Kidney (tissue), 13 donors: ENCODE measurements at regions not wholly inside any gene's neighbourhood (a gene's known extent, or its start where the extent isn't known, plus 50 kb on each side); places are given as distances from the start of the nearest gene placed in this dataset.

ENCODE experiments used
- DNase-seq, 5 donors: peaks; one replicate each; pipeline ENCODE4 v3.0.0-alpha.2; 2013 to 2020
- FAIRE-seq: peaks from 2 replicates; lab custom pipeline; 2012; peaks lifted over from hg19 to GRCh38; lab: Jason Lieb, UNC
- H3K27ac ChIP-seq, 2 donors: one replicate each; pipeline ENCODE4 v1.7.0; 2013; ENCODE audit warnings: low read depth in 2 of 2, low read length in 2 of 2, inconsistent platforms in 1 of 2
- H3K27me3 ChIP-seq: one replicate; pipeline ENCODE4 v1.7.1; 2013; ENCODE audit warnings: low read length, inconsistent platforms; ENCODE audit not compliant: control insufficient read depth, insufficient read depth
- H3K36me3 ChIP-seq, 3 donors: one replicate each; pipeline versions ENCODE4 v1.7.0 to v1.7.1; 2013; ENCODE audit warnings: low read length in 3 of 3, control low read depth in 1 of 3, inconsistent platforms in 1 of 3; ENCODE audit not compliant: insufficient read depth in 3 of 3, control insufficient read depth in 2 of 3
- H3K4me1 ChIP-seq, 3 donors: one replicate each; pipeline versions ENCODE4 v1.7.0 to v1.7.1; 2013; ENCODE audit warnings: low read length in 3 of 3, inconsistent platforms in 1 of 3, low read depth in 1 of 3; ENCODE audit not compliant: control insufficient read depth in 2 of 3, insufficient read depth in 2 of 3
- H3K4me3 ChIP-seq, 3 donors: one replicate each; pipeline versions ENCODE4 v1.7.0 to v1.8.1; 2013; ENCODE audit warnings: low read length in 3 of 3, control low read depth in 1 of 3, inconsistent platforms in 1 of 3
- H3K9ac ChIP-seq, 3 donors: one replicate each; pipeline versions ENCODE4 v1.7.0 to v1.7.1; 2013; ENCODE audit warnings: low read length in 3 of 3, control low read depth in 1 of 3, inconsistent platforms in 1 of 3
- H3K9me3 ChIP-seq, 3 donors: one replicate each; pipeline versions ENCODE4 v1.7.0 to v1.7.1; 2013; ENCODE audit warnings: low read length in 3 of 3, control low read depth in 1 of 3, inconsistent platforms in 1 of 3; ENCODE audit not compliant: control insufficient read depth in 2 of 3, insufficient read depth in 1 of 3
- intact Hi-C: fragments of 100-400 bp; cut with DNase I; formaldehyde crosslinking; loops from one replicate; pipeline ENCODE4 v1.11.1; 2022
- TF ChIP-seq, protein P1 (sequence below): IDR thresholded peaks from 3 replicates; pipeline ENCODE4 v1.5.1; 2012; ENCODE audit warnings: mild to moderate bottlenecking, moderate library complexity, borderline replicate concordance; ENCODE audit not compliant: insufficient read depth; ENCODE audit errors: extremely low read depth
- donor health status: control.
- donor health status: control.
- donor health status: control.
- donor health status: control.
- donor health status: control.
- donor health status: DM: yes; HTN: yes; CAD: no.
- donor health status: Normal renal cell carcinoma (clear cell type).

DNA sequence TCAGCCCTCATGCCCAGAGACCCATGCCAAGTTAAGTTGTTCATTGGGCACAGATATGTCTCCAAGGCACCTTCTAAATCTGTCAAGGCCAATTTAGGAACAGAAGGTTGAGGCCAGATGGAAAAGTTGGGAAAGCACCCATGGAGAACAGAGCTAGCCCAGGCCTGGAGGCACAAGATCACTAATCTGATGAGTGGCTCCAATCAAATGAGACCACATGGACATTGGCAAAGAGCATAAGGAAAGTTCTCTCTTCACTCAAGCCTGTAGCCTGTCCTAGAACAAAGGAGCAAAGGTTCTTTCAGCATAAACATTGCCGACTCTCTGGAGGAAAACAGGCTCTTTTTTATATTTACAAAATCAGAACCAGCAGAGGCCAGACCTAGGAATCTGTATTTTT lies 154.8 kb downstream of the RNF152 start:
- peaks cover 6 to 76% (median 29%) of the 10 kb centered on the region in 3 donors for H3K4me1 ChIP-seq
- no peaks in the 10 kb centered on the region for H3K9me3 ChIP-seq
- no peak overlapping the region for H3K4me3 ChIP-seq
- FAIRE-seq (no peak), DNase-seq (no peak)
- intact Hi-C loops = no loop called here
- H3K27ac ChIP-seq = peak overlapping the region; percentile 88 to 91
- no peaks in the 10 kb centered on the region for H3K36me3 ChIP-seq
- no peaks in the 10 kb centered on the region for H3K27me3 ChIP-seq
- H3K9ac ChIP-seq = peak overlapping the region in 1 of 3 donors; percentile 32
- TF ChIP-seq, protein P1, sequence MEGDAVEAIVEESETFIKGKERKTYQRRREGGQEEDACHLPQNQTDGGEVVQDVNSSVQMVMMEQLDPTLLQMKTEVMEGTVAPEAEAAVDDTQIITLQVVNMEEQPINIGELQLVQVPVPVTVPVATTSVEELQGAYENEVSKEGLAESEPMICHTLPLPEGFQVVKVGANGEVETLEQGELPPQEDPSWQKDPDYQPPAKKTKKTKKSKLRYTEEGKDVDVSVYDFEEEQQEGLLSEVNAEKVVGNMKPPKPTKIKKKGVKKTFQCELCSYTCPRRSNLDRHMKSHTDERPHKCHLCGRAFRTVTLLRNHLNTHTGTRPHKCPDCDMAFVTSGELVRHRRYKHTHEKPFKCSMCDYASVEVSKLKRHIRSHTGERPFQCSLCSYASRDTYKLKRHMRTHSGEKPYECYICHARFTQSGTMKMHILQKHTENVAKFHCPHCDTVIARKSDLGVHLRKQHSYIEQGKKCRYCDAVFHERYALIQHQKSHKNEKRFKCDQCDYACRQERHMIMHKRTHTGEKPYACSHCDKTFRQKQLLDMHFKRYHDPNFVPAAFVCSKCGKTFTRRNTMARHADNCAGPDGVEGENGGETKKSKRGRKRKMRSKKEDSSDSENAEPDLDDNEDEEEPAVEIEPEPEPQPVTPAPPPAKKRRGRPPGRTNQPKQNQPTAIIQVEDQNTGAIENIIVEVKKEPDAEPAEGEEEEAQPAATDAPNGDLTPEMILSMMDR = no peak

DNA sequence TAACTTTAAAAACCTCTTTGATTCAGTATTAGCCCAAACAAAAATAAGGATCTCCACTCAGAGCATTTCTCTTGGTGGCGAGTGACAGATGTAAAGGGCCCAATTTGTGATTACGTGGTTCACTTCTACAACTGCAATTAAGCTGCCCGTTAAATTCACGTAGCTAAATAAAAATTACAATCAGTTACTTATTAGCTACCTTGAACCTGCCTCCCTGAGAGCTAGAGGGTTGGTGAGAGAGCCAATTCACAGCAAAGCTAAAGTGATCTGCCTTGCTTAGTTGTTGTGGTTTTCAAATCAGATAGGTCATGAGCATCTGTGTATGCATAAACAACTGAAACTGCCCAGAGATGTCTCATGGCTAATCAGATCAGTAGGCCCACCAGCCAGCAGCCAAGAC lies 156.7 kb downstream of the RNF152 start:
- H3K27me3 ChIP-seq = no peaks in the 10 kb centered on the region
- no peaks in the 10 kb centered on the region for H3K9me3 ChIP-seq
- FAIRE-seq = no peak
- peak overlapping the region in 1 of 3 donors; percentile 5 for H3K9ac ChIP-seq
- H3K36me3 ChIP-seq = no peaks in the 10 kb centered on the region
- TF ChIP-seq, protein P1 = no peak
- H3K4me3 ChIP-seq = peak overlapping the region in 2 of 3 donors; percentile 7 to 9
- intact Hi-C loops = no loop called here
- H3K4me1 ChIP-seq = peaks cover 6 to 68% (median 27%) of the 10 kb centered on the region in 3 donors
- H3K27ac ChIP-seq = peak overlapping the region; percentile 85 to 91
- DNase-seq = peak in 2 of 5 donors; percentile 38

DNA sequence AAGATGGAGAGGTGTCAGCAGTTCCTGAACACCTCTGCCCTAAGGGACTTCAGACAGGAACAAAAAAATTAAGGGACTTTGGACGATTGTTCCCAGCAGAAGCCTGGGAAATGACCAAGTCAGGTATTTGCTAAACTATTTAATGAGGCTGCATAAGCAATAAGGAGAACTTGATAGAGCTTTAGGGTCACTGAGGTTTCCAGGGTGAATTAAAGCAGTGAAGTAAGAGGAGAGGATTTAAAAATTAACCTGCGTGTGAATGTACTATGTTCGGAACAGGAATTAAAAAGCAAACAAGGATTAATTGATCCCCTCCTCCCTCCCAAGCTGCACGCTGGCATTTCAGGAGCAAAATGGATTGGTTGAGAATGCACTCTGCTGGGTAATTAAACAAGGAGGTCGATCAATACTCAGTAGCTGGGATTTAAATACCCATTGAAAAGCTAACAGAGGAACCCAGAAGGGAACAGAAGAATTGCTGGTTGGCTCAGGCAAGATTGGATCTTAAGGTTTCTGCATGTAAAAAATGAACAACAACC lies 157.2 kb downstream of the RNF152 start:
- peak overlapping the region in 2 of 3 donors; percentile 7 to 9 for H3K4me3 ChIP-seq
- no peaks in the 10 kb centered on the region for H3K27me3 ChIP-seq
- TF ChIP-seq, protein P1 = no peak
- peaks cover 6 to 68% (median 27%) of the 10 kb centered on the region in 3 donors for H3K4me1 ChIP-seq
- no peaks in the 10 kb centered on the region for H3K9me3 ChIP-seq
- FAIRE-seq (peak; percentile 93), DNase-seq (peak in 2 of 5 donors; percentile 44 to 57)
- peak overlapping the region; percentile 85 to 91 for H3K27ac ChIP-seq
- peak overlapping the region in 1 of 3 donors; percentile 5 for H3K9ac ChIP-seq
- H3K36me3 ChIP-seq = no peaks in the 10 kb centered on the region
- intact Hi-C loops = no loop called here

DNA sequence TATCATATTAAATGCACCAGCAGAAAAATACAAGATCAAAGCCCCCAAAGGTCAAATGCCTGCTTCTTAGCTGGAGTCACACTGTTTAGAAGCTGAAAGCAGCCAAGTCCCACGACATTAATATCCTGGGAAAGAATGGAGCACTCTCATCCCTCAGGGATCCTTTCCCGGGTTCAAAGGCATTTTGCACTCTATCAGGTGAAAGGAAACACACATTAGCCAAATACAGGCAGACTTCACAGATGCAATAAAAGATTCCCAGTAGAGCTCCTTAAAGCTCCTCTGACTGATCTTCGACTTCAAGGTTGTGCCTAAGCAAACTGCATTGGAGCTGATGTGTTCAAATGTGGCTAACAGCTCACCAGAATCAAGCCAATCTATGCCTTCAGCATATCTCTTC lies 158.4 kb downstream of the RNF152 start:
- intact Hi-C loops = no loop called here
- peak overlapping the region in 1 of 3 donors; percentile 29 for H3K4me3 ChIP-seq
- no peaks in the 10 kb centered on the region for H3K9me3 ChIP-seq
- peaks cover 6 to 62% (median 27%) of the 10 kb centered on the region in 3 donors for H3K4me1 ChIP-seq
- DNase-seq (peak in 1 of 5 donors; percentile 16), FAIRE-seq (no peak)
- no peaks in the 10 kb centered on the region for H3K27me3 ChIP-seq
- H3K36me3 ChIP-seq = no peaks in the 10 kb centered on the region
- TF ChIP-seq, protein P1 = no peak
- peak overlapping the region; percentile 85 to 87 for H3K27ac ChIP-seq
- peak overlapping the region in 1 of 3 donors; percentile 4 for H3K9ac ChIP-seq
